Renal cortical epithelial cell (primary cell): ENCODE measurements at regions not wholly inside any gene's neighbourhood (a gene's known extent, or its start where the extent isn't known, plus 50 kb on each side); places are given as distances from the start of the nearest gene placed in this dataset.
"Not testable (repeated sequence)": the region's sequence is repeated elsewhere in the genome, so short reads cannot be mapped to it uniquely, and the experiment has no call there.

Experiments
- DNase-seq: peaks from one replicate; pipeline ENCODE4 v3.0.0-alpha.2; 2011; ENCODE audit warnings: low read depth

DNA sequence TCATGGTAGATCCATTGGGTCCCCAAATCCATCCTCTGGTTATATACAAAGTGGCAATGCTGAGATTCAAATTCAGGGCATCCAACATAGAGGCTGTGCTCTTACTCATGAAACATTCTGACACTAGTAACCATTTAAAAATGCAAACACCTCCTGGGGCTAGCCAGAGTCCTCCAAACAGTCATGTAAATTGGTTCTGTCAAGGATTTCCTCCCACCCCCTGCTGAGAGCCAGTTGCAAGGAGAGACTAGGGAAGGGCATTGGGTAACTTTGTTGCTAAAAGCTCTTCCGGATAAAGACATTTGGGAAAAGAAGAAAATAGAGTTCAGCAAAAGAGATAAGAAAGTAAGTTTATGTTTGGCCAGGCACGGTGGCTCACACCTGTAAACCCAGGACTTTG is 58.3 kb downstream of the ART5 start:
- DNase-seq = peak; percentile 34

DNA sequence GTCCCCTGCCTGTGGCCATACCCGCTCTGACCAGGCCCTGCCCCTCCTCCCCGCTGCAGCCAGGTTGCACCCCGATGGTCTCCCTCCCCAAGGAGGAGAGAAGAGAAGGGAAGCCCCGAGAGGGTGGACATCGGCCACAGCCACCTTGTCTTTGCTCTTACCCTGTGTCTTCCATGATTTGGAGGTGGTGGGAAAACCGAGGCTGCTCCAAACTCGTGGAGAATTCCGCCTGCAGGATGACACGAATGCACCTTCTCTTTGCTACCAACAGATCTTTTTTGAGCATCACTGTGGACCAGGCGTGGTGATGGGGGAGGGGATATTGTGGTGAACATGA is 60.4 kb downstream of the ART5 start:
- DNase-seq = not testable (repeated sequence)

DNA sequence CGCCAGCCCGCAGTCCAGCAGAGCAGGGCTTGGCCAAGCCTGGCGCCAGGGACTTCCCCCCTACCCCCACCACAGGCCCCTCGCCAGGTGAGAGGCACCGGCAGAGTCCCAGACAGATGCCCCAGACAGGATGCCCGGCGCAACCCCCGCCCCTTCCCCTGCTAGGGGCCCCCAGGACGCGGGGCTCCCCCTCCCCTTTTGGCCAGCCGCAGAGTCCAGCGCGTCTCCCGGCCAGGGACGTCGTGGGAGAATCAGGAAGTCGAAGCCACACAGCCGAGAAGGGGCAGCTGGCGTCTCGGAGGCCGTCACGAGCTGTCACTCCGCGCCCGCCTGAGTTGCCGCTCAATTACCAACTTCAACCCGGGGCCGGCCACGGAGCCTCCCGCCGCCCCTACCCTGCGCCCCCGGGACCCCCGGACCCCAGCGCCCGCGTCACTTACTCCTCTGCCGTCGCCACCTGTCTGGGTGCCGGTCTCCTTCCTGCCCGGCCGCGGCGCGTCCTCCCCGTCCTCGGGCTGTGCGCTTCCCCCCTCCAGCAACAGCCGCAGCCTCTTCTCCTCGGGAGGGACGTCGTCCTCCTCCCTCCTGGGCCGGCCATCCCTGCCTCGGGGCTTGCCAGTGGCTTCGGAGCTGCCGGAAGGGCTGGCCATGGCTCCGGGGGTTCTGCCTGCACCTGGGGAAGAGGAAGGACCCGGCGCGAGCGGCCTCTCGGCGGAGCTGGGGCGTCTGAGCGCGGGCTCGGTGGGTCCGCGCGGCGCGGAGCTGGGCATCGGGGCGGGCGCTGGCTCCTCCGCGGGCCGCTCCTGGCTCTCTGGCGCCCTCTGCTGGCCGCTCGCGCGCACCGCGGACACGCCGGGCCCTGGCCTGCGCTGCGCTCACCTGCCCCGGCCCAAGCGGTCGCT is 61.1 kb downstream of the ART5 start:
- not testable (repeated sequence) for DNase-seq

DNA sequence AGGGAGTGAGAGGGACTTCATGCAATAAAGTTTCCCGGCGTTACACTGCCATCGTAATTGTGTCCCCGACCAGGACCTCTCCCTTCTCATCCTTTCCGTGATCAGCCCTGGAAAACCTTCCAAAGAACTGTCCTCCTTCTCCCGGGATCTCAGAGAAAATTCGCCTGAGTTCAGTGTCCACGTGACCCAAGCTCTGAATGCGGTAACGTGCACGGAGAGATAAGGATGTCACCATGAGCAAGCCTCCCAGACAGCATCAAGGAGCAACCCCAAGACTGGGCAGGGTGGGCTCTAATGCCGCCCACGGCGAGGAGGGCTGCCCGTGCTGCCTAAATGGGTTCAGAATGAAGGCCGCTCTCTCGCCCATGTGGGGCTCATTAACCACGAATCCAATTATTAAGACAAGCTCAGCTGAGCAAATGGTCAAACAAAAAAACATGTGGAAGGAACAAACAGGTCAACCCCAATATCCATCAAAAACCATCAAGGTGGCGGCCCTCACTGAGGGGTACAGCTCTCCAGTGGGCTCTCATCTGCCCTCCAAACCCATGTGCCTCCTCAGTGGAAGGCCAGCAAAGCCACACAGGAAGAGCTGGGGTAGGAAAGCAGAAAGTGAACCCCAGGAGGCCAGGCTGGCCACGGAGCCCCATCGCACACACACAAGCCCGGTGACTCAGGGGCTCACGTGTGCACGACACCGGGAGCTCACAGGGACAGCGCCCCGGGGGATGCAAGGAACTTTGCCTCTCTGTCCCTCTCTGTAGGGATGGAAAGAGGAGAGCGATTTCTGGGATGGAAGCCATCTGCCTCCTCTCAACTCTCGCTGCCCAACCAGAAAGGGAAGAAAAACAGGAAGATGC is 62.0 kb downstream of the ART5 start:
- not testable (repeated sequence) for DNase-seq

DNA sequence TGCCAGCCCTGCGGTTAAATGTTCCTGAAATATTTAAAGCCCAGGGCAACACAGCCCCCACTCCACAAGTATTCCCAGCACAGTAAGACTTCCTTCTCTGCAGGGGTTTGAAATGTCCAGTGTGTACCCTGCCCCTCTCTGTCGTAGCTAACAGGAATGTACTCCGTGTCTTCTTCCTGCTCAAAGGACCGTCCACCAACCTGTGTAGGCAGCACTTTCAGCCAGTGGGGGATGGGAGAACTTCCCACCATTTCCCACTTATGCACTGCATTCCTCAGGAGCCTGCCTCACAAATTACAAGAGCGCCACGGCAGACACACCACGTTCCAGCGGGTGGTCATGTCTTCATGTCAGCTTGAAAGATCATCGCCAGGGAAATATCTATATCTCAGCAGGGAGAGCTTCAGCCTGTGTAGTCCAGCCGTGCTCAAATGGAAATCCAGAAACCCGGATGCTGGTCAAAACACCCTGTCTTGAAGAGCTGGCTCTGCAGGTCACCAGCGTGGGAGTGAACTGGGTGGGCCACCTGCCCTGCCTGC is 65.7 kb downstream of the ART5 start:
- DNase-seq = peak; percentile 4

DNA sequence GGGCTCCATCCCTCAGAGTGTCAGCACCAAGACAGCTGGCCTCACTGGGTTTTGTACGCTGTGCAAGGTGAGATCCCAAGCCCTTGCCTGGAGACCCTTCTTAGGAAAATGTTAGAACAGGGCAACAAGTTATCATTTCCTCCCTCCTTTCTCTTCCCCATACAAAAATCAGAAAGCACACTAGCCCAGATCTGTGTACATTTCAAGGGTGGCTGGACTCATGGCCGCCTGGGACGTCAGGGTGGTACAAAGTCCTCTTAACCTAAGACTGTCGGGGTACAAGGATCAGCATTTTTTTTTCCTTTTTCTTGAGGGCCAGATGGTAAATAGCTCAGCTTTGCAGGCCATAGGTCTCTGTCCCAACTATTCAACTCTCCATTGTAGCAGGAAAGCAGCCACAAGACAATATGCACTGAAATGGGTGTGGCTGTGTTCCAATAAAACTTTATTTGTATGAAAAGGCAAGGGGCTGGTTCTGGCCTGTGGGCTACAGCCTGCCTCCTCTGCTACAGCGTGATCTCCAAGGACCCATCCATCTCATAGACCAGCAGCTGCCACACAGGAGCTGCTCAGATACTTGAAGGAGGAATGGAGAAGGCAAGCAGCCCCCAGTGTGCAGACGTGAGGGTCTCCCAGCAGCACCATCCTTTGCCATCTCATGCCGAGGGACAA is 68.7 kb downstream of the ART5 start:
- DNase-seq = not testable (repeated sequence)

DNA sequence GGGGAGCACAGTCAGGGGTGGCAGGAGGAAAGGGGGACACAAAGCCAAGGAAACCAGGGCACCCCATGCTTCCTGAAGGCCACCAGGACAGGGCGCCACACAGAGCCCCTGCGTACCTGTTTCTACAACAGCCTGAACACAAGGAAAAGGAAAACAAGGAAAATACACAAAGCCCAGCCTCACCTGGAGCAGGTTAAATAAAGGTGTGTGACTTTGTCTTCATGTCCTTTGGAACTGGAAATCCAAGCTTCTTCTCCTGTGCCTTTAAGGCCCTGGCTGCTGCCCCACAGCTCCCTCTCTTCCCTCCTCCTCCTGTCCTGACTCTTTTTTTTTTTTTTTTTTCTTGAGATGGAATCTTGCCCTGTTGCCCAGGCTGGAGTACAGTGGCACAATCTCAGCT is 70.0 kb downstream of the ART5 start:
- not testable (repeated sequence) for DNase-seq

DNA sequence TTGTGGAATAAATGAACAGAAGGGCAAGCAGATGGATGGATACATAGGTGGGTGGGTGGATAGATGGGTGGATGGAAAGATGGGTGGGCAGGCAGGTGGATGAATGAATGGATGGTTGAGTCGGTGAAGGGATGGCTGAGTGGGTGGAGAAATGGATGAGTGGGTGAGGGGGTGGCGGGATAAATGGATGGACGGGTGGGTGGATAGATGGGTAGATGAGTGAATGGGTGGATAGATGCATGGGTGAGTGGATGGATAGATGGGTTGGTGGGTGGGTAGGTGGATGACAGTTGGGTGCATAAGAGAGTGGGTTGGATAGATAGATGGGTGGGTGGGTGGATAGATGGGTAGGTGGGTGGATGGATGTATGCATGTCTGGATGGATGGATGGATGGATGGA is 76.0 kb downstream of the ART5 start:
- DNase-seq = not testable (repeated sequence)

DNA sequence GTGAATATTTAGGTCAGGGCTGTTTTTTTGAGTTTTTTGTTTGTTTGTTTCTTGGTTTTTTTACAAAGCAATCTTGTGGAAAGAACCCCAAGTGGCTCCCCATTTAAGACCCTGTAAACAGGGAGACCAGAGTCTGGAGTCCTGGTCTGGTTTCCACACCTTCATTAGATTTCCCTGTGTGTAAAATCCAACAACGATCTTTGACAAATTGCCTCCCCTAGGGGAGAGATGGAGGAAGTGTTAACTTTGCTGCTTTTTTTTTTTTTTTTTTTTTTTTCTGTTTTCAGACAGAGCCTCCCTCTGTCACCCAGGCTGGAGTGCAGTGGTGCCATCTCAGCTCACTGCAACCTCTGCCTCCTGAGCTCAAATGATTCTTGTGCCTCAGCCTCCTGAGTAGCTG is 77.4 kb downstream of the ART5 start:
- DNase-seq = peak; percentile 8

DNA sequence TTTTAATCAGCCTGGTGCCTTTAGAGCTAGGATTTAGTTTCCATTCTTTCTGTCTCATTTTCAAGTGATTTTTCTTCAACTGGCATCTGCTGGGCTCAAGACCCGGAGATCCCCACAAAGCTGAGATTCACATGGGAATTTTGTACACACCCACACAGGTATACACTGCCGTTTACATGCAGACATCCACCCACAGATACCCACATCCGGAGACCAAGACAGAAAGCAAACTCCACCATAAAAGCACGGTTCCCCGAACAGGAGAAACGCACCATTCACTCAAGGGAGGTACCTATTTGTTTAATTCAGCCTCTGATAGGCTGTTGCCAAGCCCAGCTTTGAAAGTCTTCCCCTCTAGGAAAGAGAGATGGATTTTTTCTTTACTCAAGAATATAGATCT is 87.2 kb downstream of the ART5 start:
- not testable (repeated sequence) for DNase-seq

DNA sequence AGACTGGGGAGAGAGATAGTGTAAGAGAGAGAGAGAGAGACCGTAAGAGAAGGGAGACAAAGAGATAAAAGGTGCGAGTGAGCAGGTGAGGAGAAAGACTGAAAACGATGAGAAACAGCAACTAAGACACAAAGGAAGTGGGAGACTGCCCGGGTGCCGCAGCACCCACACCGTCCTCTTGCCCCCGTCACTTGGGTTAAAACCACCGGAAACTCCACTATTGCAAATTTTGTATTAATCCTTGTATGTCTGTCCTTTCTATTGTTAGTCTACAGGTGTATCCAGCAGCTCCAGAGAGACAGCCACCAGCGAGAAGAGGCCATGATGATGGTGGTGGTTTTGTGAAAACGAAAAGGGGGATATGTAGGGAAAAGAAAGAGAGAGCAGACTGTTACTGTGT is 96.8 kb downstream of the ART5 start:
- DNase-seq = not testable (repeated sequence)

DNA sequence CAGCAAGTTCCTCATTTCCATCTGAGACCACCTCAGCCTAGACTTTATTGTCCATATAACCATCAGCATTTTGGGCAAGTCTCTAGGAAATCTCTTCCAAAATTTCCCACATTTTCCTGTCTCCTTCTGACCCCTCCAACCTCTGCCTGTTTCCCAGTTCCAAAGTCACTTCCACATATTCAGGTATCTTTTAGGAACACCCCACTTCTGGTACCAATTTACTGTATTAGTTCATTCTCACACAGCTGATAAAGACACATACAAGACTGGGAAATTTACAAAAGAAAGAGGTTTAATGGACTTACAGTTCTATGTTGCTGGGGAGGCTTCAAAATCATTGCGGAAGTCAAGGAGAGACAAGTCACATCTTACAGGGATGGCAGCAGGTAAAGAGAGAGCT is 103.6 kb downstream of the ART5 start:
- not testable (repeated sequence) for DNase-seq

DNA sequence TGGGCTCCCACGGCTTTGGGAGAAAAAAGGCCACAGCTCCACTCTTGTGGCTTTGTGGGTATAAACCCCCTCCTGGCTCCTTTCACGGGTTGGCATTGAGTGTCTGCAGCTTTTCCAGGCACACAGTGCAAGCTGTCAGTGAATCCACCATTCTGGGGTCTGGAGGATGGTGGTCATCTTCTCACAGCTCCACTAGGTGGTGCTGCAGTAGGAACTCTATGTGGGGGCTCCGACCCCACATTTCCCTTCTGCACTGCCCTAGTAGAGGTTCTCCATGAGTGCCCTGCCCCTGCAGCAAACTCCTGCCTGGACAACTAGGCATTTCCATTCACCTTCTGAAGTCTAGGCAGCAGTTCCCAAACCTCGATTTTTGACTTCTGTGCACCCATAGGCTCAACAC is 104.5 kb downstream of the ART5 start:
- DNase-seq = not testable (repeated sequence)

DNA sequence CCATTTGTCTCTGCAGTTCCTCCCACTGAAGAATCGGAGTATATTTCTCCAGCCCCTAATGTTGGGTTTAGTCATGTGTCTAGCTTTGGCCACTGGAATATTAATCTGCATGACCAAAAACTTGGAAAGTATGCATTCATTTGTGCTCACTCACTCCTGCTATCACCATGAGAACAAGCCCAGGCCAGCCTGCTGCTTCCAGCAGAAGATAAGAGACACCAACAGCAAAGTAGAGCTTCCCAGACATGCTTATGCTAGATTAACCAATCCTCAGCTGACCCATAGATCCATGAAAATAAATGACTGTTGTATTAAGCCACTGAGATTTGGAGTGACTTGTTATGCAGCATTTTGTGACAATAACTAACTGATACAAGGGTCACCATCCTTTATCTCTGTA is 108.8 kb downstream of the ART5 start:
- DNase-seq = not testable (repeated sequence)

DNA sequence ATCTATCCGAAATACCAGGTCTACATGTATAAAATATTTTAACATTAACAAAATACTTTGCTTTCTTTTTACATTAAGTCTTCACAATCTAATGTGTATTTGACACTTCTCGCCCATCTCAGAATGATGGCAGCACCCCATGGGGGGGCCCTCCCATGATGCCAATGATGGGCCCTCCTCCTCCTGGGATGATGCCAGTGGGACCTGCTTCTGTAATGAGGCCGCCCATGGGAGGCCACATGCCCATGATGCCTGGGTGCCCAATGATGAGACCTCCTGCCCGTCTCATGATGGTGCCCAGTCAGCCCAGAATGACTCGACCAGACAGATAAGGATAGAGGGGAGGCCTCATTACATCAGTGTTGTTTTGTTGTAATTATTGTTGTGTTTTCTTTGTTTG is 110.5 kb downstream of the ART5 start:
- not testable (repeated sequence) for DNase-seq

DNA sequence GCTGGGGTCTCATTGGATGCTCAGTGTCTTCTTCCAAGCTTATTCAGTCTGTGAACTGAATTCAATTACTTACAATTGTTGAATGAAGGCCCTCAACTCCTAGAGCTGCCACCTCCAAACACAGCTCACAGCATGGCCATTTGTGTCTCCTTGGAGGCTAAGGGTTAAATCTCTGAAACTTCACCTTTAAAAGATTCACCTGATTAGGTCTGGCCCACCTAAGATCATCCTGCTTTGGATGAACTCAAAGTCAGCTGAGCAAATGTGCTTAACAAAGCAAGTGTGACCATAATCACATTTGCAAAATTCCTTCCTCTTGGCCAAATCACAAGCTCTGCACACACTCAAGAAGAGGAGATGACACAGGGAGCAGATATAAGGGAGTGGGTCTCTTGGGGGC is 118.2 kb downstream of the ART5 start:
- DNase-seq = not testable (repeated sequence)

DNA sequence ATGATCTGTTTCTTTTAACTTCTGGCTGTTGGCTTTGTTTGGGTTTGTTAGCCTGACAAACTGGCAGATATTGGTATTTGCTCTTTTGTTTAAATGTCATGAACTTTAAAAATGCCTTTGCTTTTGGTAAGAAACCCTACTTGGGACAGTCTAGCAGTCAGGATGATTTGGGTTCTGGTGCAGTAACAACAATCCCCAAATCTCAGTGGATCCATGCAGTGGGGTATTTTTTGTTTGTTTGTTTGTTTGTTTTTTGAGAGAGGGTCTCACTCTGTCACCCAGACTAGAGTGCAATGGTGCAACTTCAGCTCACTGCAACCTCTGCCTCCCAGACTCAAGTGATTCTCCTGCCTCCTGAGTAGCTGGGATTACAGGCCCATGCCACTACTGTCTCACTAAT is 120.9 kb downstream of the ART5 start:
- DNase-seq = not testable (repeated sequence)

DNA sequence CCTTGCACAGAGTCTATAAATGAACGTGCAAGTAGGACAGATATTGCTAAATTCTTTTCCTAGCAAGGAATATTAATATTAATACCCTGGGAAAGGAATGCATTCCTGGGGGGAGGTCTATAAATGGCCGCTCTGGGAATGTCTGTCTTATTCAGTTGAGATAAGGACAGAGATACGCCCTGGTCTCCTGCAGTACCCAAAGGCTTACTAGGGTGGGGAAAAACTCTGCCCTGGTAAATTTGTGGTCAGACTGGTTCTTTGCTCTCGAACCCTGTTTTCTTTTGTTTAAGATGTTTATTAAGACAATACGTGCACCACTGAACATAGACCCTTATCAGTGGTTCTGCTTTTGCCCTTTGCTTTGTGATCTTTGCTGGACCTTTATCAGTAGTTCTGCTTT is 122.0 kb downstream of the ART5 start:
- DNase-seq = not testable (repeated sequence)

DNA sequence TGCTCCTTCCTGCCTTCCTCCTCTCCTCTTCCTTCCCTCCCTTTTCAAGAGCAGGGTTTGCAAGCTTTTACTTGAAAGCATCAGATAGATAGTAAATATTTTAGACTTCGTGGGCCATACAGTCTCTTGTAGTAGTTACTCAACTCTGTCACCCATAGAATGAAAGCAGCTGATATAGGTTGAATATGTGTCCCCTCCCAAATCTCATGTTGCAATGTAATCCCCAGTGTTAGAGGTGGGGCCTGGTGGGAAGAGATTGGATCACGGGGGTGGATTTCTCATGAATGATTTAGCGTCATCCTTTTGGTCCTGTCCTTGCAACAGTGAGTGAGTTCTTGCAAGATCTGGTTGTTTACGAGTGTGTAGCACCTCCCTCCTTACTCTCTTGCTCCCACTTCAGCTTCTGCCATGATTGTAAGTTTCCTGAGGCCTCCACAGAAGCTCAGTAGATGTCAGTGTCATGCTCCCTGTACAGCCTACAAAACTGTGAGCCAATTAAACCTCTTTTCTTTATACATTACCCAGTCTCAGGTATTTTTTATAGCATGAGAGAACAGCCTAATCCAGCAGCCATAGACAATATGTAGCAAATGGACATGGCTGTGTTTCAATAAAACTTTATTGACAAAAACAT is 124.7 kb downstream of the ART5 start:
- DNase-seq = not testable (repeated sequence)

DNA sequence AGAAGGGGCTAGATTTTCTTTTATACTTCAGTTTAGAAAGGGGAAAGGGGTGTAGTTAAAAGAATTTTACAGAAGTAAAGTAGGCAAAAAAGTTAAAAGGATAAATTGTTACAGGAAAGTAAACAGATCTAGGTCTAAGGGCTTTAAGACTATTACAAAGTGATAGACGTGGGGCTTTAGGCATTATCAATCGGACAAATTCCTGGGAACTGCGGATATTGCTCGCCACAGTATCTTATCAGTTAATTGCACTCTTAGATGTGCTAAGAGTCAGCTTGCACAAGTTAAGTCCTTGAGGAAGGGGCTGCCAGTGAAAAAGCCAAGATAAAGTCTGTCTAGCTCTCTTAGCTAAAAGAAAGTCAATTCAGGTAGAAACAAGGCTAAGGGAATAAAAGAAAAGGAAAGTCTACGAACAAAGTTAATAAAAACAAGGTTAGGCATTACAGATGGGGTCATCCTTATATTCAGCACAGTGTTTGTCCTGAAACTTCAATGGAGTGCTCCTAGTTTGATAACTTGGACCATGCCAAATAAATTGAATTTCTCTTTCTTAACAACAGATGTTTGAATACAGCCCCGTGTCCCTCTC is 125.4 kb downstream of the ART5 start:
- DNase-seq = not testable (repeated sequence)
